Eye (tissue), 1 donor: ENCODE measurements at regions not wholly inside any gene's neighbourhood (a gene's known extent, or its start where the extent isn't known, plus 50 kb on each side); places are given as distances from the start of the nearest gene placed in this dataset.

Experiments
- DNase-seq: peaks from one replicate; pipeline ENCODE4 v3.0.0-alpha.2; 2015

GRCh38 chr7:114859477-114859876, 62.4 kb upstream of the MDFIC start:
- no peak for DNase-seq

DNA sequence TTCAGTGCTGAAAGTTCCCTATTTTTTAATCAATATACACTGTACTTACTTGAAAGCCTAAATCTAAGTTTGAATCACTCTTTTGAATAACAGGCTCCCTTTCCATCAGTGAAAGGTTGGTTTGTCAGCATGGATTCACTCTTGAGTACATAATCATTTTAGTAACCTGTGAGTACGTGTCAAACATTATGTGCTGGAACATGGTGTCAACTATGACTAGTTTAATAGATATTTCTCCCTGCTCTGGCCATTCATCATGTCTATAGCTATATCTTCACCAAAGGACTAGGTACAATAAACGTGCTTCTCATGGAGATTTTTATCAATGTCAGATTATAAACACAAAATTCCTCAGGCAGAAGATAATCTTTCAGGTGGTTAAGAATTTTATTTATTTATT, 61.7 kb upstream of the MDFIC start:
- DNase-seq = no peak

- no peak for DNase-seq
Observed at GRCh38 chr7:114862406-114862805, 59.5 kb upstream of the MDFIC start.

DNA sequence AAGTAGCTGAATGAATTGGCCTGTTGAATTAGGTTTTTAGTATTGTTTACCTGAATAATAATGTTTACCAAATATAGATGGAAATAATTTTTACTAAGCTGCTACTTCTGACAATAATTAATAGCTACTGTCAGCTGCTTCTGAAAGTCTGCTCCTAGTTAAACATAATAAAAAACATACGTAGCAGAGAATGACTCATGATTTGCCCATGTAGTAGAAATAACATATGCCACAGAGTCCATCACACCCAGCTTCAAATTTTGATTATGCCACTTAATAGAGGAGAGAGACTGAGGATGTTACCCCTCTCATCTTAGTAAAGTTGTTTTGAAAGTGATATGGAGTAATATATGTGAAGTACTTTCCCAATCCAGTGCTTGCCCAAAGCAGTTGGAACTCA, 57.6 kb upstream of the MDFIC start:
- no peak for DNase-seq

DNA sequence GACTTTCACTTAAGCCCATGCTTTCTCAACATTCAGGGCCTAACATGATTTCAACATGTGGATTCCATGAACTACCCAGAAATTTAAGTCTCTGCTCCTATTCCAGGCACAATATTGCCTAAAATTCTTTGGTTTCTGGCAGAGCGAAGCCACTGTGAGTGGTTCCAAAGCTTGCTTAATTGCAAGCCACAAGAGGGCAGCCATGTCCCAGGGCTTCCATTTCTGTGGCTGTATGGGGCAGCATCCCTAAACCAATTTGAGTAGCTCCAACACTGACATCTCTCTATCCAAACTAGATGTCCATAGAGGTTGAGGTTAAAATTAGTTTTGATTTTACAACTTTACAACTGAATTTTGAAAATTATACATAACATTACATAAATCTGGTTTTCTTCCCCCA, 56.3 kb upstream of the MDFIC start:
- peak; percentile 35 for DNase-seq
